HuH-7 (cell line): ENCODE measurements at regions not wholly inside any gene's neighbourhood (a gene's known extent, or its start where the extent isn't known, plus 50 kb on each side); places are given as distances from the start of the nearest gene placed in this dataset.
"Not testable (repeated sequence)": the region's sequence is repeated elsewhere in the genome, so short reads cannot be mapped to it uniquely, and the experiment has no call there.

Source experiments
- DNase-seq: peaks from one replicate; pipeline ENCODE4 v3.0.0; 2011; ENCODE audit warnings: low spot score

DNA sequence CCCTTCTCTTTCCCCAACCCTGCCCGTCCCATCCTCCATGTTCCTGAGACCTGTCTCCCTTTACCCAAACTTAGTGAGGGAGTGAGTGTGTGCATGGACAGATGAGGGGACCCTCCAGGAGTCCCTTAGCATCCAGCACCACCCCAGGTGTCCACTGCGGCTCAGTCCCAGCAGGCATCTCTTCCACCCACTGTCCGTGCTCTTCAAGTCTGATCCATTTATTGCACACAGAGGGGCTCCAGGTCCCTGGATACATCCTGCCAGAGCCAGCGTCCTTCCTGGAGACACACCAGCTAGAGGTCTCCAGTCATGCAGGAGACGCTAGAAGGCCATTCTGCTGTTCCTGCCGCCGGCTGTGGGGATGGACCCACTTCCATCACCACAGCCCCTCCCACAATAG lies 239.2 kb downstream of the ADGRD1 start:
- no peak for DNase-seq

DNA sequence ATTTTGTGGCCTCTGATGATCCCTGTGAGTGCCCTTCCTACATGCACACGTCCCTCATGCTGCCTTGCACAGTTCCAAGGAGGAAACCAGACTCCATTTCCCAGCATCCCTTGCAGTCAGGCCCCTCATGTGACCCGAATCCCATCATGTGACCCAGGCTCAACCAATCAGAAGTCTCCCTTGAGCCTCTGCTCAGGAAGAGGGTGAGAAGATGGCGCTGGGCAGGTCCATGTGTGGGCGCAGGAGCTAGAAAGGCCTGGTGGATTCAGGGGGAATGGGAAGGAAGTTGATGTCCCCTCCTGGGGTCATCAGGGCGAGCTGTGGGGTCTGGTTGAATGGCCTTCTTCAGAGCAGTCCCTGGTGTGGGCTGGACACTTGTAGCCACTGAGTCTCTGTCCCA lies 240.5 kb downstream of the ADGRD1 start:
- no peak for DNase-seq

DNA sequence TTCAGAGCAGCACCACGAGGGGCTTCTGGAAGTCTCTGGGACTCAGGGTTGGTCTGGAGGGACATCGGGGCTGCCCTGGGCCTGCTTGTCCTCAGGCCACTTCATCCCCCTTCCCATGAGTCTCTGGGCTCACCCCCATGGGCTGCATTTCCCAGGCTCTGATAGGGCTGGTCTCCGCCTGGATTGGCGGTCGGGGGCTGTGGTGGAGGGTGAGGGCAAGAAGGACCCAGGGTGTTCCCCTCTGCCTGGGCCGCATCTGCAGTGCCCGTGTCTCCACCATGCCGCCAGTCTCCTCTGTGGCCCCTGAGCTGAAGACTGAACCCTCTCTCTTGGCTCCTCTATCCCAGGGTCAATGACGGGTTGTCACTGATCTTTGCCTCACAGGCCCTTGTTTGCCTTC lies 242.1 kb downstream of the ADGRD1 start:
- DNase-seq, result no peak

DNA sequence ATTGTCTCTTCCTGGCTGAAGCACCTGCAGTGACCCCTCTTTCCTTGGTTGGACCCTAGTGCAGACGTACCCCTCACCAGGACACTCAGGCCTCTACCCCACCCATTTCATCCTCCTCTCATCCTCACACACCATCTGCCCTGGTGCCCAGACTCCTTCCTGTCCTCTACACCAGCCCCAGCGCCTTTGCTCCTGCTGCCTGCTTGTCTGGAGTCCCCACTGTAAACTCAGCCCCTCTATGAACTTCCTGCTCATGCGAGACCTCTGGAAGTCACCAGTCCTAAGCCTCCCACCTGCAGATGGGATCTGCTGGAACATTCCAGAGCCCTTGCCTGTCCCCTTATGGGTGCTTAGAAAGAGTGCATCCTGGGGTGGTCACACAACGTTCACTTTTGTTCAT lies 242.5 kb downstream of the ADGRD1 start:
- no peak for DNase-seq

DNA sequence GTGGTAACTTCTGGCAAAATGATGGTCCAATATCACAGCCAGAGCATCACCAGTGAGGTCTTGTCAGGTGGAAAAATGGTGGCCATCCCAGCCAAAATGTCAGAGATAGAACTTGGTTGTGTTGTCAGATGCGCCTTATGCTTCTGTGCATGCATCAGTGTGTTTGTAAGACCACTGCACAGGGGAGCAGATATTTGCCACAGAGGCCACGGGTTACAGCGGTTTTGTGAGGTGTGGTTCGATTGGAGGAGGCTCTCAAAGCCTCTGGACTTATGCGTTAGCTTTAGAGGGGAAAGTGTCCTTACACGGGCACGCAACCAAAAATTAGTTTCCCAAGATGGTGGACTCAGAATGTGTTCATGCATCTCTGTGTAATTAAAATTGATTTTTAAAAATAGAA lies 243.8 kb downstream of the ADGRD1 start:
- no peak for DNase-seq

DNA sequence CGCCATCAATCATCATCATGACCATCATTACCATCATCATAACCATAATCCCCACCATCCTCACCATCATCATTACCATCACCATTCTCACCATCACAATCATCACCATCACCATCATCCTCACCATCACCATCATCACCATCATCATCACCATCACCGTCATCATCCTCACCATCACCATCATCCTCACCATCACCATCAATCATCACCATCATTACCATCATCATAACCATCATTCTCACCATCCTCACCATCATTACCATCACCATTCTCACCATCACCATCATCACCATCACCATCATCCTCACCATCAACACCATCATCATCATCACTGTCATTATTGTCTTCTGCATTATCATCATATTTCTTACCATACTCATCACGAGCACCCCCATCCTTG lies 245.5 kb downstream of the ADGRD1 start:
- DNase-seq, result no peak

DNA sequence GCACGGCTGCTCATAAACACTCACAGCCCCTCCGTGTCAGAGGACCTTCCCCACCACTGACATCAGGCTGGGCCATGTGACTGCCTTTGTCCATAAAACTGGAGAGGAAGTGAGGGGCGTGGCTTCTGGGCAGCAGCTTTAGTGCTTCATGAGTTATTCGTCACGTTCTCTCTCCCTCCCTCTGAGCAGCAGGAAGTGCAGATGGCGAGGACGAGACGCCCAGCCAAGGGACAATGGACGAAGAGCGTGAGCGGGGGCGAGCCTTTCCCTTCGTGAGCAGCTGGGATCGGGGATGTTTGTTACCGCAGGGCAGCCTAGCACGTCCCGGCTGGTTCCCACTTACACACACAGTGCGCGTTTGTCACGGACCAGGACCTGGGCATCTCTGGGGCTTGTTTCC lies 248.2 kb downstream of the ADGRD1 start:
- DNase-seq, result not testable (repeated sequence)

DNA sequence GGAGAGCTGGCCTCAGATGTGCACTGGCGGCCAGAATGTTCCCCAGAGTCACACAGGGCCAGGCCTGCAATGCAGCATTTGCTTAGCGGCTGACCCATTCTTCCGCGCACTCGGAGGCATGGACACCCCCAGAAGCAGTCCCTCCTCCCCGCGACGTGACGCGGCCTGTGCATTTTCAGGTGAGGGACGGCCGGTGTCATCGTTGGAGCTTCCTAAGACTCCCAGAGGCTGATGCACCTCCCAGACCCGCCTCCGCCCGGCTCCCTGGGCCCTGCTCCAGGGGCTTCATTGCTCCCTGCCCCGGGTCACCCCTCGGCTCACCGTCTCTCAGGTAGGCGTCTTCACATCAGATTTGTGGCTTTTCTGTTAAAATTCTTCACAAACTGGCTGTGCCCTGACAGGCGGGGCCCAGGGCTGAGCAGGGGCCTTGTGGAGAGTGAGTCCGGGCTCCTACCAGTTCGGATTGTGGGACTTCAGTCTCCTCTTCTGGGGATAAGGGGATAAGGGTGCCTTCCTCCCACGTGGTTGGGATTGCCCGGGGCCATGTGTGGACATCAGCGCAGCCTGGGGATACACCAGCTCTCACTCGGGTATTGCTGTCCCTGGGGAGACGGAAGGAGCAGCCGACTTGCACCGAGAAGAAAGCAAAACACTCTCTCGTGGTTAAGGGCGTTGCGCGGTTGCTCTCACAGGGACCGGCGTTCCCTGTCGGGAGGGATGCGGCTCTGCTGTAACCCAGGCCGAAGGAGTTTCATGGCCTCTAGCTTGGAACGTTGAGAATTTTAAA lies 249.1 kb downstream of the ADGRD1 start:
- no peak for DNase-seq

DNA sequence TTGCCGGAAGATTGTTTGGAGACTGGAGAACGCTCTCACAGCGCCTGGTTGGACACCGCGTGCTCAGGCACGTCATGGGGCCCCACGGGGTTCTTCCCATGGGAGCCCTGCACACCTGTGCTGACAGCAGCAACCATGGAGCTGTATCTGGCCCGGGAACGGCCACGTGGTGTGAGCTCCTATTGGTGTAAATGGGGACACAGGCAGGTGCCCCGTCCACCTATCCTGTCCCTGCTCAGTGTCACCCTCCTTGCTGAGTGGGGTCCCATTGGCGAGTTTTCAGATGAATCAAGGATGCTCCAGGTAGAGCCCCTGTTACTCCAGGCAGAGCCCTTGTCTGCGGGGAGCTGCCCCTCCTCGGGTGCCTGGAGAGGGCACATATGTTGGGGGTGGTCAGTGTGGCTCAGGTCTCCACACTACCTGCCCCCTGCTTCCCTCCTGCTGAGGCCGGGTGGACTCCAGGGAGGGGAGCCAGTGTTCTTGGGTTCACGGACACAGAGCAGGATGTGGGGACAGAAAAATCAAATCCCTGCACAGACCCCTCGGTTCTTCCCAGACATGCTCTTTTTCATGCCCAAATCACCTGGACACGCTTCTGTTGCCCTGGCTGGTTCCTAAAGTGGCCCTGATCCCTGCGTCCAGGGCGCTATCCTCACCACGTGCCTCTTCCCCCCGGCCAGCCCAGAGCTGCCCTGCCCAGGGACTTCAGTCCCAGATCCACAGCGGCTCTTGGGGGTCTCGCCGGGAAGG lies 250.1 kb downstream of the ADGRD1 start:
- DNase-seq, result no peak

DNA sequence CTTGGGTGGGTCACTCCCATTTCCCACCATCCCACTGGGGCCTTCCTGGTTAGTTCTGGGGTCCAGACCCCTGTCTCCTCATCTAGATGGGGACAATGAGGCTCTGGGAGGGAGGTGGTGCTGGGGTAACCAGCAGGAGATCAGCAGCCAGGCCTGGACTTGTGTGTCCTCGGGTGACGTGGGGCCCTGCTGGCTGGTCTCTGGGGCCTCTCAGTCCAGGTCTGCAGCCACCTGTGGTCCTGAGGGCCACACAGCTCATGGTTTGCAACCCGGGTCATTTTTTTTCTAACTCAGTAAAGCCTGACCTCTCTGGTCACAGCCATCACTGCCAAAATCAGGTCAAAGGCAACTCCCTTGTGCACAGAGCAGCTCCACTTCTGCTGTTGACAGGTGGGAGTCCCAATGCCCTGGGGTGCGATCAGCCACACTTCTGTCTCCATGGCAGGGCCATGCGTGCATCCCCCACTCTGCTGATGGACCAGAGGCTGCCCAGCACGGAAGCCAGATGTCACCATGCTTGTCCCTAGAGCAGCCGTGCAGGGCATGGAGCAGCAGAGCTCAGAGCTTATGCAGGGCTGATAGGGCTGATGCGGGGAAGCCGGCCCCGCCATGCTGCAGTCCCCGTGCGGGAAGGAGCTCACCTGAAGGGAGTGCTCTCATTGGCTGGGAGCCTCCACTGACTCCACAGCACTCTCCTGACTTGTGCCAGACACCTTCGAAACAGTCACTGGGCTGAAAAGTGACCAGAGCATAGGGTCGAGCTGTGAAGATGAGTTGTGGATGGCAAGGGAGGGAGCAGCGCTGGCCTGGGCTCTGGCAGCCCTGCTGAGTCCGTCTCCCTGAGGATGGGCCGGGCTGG lies 250.9 kb downstream of the ADGRD1 start:
- no peak for DNase-seq

DNA sequence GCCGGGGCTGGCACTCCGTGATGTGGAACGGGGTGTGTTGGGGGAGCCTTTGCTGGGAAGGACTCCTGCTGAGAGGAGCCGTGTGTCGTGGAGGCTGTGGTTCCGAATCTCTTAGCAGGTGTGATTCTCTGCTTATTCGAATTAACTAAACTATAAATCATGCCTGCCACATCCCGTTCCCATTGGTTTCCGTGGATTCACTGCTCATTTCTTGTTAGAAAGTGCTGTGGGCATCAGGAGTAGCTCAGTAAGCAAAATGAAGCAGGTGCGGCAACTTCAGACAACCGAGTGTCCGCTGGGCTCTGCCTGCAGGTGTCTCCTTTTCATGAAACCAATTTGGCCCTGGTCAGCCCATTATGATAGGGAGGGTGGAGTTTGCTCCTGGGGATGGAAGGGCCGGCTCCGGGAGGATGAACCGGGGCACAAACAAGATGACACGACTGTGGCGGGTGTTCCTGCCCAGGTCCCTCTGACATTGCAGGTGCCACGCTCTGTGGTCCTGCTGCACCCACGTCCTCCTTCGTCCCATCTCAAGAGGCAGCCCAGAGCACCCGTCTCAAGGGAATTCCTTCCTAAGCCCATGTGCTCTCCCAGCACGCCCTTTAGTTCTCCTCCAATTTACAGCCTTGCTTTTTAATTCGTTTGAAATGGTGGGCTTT lies 251.7 kb downstream of the ADGRD1 start:
- not testable (repeated sequence) for DNase-seq

DNA sequence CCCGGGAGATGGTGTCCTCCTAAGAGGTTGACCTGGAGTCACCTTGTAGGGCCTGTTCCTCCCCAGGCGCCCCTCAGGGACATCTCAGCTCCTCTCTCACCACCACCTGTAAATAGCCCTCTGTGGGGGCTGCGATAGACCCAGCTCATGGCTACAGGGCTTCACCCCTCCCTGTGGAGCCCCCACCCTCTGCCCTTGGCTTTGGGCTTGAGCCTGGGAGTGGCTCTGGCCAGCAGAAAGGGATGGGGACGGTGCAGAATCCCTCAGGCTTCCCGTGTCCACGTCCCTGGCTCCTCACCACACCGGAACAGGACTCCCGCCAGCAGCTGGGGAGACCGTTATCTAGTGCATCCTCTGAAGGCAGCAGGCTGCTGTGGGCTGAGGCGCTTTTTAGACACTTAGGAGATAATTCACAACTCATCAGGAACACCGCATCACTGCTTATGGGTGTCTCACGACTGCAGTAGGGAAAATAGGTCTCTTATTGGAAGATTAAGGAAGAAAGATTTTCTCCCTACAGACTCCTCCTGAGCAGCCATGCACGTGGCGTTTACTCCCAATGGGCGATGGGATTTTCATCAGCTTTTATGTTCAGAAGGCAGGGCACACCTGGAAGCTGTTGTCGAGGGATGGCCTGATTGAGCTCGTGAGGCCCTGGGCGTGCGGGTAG lies 253.1 kb downstream of the ADGRD1 start:
- DNase-seq, result not testable (repeated sequence)

DNA sequence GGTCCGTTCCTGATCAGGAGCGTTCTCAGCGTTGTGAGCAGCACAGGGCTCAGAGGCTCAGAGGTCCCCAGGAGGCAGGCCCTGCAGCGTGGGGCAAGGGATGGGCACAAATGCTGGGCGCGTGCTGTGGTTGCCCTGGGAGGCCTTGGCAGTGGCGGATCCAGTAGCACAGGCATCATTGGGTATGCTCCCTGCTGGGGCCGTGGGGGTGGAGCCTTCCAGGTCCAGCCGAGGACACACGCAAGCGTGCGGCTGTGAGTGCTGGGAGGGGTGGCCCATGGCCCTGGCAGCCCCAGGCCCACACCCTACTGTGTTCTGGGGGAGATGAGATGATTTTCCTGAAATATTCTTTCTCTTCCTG lies 253.6 kb downstream of the ADGRD1 start:
- not testable (repeated sequence) for DNase-seq

DNA sequence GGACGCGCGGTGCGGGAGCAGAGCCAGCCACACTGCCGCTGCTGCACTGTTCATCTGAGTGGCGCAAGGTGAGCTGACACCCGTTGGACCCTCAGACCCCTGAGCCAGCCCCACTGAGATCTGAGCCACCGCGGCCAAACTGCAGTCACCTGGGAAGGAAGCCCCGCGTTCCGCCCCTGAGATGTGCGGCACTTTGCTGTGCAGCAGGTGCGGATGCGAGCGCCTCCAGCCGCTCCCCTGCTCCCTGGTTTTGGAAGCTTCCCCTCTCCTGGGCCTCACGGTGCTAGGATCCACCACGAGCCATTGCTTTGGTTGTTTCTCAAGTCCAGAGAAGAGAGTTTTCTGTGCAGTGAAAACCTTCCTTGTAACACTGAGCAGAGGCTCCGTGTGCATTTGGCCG lies 254.1 kb downstream of the ADGRD1 start:
- not testable (repeated sequence) for DNase-seq

DNA sequence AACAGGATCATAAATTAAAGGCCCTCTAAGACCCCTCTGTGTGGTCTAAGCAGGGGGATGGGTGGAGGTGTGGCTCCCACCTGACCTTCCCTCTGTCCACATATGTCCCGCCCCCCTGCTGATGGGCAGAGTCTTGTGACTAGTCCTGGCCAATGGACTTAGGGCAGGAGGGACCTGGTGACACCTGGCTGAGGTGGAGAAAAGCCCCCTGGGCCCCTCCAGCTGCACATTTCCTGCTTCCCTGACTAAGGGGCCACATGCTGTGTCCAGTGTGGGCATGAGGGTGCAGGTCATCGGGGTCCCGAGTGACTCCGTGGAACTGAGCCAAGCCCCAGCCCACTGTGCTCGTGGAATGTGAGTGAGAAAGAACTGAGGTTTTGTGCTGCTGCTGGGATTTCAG lies 254.7 kb downstream of the ADGRD1 start:
- DNase-seq, result no peak

DNA sequence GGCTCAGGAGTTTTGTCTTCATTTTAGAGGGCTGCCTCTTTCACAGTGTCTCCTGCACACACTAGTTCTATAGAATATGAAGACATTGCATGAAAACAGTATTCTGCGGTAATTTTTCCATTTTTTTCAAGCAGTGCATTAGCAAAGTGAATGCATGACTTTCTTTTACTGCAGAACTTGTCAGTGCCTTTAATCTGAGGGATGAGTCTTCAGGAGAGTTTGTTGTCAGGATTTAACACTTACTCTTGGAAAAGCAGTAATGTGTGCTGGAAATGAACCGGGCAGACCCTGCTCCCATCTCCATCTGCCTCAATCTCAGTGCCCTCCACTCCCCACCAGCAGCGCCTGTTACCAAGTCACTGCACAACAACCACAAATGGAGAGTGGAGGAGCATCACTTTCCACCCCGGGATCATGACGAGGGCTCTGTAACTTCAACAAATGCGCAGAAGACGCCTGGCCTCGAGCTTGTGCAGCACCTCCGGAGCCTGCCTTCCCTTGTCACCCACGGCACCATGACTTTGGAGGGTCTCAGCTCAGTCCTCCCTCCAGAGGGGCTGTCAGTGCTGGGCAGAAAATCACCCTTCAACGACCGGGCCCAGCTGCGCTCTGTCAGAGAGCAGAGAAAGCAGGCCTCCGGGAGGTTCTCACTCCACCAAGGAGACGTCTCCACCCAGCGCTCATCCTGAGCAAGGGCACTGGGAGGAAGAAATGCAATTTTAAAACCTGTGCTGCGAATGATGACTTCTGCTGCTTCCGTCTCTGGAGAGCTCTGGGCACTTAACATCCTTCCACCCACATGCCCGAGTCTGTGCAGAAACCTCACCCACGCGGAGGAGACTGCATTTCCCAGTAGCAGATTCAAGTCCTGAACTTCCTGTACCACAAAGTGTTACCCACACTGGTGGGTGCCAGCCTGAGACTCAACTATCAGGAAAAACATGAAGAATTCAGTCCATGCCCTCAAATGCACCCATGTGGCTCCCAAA lies 255.7 kb downstream of the ADGRD1 start:
- DNase-seq, result no peak

DNA sequence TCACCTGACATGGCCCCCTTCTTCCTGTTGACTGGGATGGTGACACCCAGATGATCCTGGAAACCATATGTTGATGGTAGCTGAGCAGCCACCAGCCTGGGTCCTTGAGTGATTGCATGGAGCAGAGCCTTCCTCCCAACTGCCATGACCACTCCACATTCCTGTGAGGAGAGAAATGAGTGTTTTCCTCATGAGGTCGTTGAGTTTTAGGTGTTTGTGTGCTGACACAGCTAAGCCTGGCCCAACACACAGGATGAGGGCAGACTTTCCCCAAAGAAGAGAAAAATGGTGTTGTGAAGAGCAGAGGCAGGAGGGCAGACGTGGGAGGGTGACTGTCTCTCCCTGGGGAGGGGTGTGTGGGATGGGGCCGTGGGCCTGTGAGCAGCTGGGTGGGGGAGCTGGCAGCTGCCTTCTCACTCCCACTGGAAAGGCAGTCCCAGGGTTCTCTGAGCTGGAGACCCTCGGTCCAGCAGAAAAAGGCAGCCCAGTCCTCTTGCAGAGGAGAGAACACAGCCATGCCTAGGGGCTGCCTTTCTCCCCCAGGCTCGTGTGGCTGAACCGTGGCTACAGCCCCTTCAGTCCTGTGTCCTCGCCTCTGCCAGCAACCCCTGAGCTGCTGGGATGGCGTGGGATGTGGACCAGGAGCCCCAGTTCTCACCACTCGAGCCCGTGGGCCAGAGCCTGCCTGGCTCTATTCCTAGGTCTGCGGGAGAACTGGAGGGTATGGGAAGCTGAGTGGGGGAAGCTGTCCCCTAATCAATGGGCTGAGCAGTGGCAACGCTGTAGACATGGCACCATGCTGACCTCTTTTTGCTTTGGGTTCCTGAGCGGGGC lies 257.0 kb downstream of the ADGRD1 start:
- no peak for DNase-seq

DNA sequence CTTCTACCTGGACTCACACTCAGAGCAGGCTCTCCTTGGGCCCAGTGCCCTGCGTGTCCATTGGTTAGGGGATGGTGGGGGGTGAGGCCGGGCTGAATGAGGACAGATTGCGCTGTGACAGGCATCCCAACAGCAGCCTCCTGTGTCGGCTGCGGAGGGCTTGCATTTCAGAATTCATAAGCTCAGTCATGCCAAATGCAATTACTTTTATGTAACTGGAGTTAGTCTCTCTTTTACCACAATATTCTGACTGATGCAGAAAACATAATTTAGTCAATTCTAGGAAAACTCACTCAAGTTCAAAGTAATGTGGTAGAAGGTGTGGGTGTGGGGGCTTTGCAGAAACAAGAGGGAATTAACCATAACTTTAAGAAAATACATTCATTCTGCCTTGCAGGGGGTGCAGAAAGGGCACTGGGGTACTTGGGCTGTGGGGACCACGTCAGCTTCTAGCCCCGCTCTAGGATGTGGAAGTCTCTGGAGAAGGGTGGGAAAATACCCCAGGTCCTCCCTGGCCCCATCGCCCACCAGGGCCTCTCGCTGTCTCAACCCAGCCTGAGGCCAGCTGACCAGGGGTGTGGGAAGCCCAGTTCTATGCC lies 257.7 kb downstream of the ADGRD1 start:
- DNase-seq, result no peak

DNA sequence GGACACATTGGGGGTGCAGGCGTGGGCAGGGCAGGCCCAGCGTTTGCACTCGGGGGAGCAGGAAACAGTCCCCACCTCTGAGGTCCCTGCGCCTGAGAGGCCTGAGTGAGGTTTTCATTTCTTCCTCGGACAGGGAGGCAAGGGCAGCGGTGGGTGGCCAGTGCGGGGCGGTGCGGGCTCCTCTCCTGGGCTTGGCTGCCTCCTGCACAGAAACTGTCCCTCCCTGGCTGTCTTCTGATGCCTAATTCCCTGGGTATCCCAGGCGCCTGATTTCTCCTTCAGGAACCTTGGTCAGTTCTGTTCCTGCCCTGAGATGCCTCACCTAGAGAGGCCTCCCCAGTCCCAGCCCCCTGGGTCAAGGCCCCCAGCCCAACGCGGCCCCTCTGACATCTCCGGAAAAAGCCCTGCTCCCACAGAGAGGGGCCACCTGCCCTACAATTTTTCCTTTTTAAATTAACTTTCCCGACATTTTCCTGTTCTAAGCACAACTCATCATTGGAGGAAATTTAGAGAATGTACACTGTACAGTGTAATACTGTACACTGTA lies 260.3 kb downstream of the ADGRD1 start:
- no peak for DNase-seq
